ENCODE measurements at regions not wholly inside any gene's neighbourhood (a gene's known extent, or its start where the extent isn't known, plus 50 kb on each side); places are given as distances from the start of the nearest gene placed in this dataset.

DNA sequence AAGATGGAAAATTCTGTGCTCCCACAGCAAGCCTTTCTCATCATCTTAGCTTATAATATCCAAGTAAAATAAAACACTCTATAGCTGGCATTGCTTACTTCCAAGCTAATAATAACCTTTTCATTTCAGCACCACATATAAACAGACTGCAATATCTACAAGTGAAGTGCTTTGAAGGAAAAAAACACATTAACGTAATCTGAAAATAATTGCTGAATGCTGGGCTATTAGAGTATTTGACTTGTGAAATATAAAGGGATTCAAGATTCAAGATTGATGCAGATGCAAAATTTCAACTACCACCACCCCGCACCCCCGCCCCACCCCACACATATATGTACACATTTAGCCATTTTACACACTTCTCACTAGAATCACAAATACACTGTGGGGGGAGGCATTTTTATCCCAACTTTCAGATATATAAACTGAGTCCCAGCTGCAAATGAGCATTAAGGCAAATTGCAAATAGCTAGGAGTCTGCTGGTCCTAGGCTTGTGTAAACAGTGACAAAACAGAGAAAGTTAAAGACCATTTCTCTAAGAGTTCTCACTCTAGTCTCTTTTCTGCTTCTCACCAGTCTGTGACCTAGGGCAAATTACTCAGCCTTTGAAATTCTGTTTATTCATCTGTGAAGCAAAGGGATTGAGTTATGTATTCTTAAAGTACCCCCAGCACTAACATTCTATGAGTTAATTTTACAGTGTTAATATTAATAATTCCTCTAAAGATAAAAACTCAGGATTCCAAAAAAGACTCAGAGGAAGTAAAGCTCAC is 489.4 kb downstream of the PRELID2 start:
- TF ChIP-seq, protein P1, sequence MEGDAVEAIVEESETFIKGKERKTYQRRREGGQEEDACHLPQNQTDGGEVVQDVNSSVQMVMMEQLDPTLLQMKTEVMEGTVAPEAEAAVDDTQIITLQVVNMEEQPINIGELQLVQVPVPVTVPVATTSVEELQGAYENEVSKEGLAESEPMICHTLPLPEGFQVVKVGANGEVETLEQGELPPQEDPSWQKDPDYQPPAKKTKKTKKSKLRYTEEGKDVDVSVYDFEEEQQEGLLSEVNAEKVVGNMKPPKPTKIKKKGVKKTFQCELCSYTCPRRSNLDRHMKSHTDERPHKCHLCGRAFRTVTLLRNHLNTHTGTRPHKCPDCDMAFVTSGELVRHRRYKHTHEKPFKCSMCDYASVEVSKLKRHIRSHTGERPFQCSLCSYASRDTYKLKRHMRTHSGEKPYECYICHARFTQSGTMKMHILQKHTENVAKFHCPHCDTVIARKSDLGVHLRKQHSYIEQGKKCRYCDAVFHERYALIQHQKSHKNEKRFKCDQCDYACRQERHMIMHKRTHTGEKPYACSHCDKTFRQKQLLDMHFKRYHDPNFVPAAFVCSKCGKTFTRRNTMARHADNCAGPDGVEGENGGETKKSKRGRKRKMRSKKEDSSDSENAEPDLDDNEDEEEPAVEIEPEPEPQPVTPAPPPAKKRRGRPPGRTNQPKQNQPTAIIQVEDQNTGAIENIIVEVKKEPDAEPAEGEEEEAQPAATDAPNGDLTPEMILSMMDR (IDR thresholded peaks at IDR 0.05; ENCODE audit: borderline replicate concordance, control extremely low read depth, extremely low read depth, insufficient read depth, missing control alignments) = no peak
- no peak for DNase-seq (ENCODE audit: low spot score)
- in situ Hi-C loops (cut with MboI; ENCODE audit: low sequenced_read_pairs, unreplicated experiment) = no loop called here

DNA sequence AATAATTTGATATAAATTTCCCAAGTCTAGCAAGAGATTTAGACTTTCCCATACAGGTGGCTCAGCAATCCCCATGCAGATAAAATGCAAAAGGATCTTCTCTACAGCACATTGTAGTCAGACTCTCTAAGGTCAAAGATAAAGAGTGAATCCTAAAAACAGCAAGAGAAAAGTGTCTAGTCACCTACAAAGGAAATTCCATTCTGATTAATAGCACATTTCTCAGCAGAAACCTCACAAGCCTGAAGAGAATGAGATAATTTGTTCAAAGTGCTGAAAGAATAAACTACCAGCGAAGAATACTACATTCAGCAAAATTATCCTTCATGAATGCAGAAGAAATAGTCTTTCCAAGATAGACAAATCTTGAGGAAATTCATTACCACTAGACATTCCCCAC is 493.3 kb downstream of the PRELID2 start:
- in situ Hi-C loops (cut with MboI; ENCODE audit: low sequenced_read_pairs, unreplicated experiment) = no loop called here
- DNase-seq (ENCODE audit: low spot score) = no peak
- TF ChIP-seq, protein P1 (IDR thresholded peaks at IDR 0.05; ENCODE audit: borderline replicate concordance, control extremely low read depth, extremely low read depth, insufficient read depth, missing control alignments) = no peak

DNA sequence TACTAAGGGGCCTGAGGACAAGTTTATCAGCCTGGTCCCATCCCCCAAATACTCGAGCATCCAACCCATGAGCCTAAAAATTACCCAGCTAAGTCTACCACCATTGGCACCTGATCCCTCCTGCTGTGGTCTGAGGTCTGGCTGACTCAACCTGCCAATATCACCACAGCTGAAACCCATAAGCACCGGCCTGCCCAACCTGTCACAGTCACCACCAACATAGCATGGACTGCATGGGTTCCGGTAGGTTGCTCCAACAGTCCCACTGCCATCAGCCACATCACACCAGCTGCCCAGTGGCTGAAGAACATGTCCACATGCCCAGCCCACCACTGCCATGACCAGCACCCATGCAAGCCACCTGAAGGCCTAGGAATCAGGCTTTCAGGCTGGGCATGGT is 495.0 kb downstream of the PRELID2 start:
- DNase-seq (ENCODE audit: low spot score) = no peak
- TF ChIP-seq, protein P1 (IDR thresholded peaks at IDR 0.05; ENCODE audit: borderline replicate concordance, control extremely low read depth, extremely low read depth, insufficient read depth, missing control alignments) = no peak
- in situ Hi-C loops (cut with MboI; ENCODE audit: low sequenced_read_pairs, unreplicated experiment) = no loop called here

DNA sequence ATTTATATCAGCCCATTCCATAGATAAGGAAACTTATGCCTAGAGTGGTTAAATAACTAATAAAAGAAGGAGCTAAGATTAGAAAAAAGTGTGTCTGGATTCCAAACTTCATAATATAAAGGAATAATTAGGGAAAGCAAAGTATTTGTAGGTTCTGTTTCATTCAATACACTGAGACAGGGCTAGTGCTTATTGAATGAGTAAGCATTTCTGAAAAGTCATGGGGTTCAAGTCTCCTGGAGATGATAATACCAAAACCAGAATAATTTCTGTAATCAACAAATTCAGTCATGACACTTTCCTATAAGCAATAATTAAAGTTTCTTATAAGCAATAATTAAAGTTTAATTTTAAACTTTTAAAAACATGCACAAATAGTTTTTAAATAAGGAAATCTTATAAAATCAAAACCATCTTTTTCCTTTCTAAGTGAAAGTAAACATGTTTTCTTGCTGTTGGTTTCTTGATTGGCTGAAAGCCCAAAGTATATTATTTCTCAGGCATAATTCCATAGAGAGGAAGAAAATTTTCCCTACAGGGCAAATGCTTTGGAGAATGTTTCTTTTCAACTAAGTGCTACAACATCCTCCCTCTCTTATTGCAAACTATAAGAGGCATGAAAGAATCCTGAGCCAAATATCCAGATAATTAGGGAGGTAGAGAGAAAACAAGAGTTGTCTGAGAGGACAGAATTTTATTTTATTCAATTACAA is 510.2 kb downstream of the PRELID2 start:
- in situ Hi-C loops (cut with MboI; ENCODE audit: low sequenced_read_pairs, unreplicated experiment) = no loop called here
- TF ChIP-seq, protein P1 (IDR thresholded peaks at IDR 0.05; ENCODE audit: borderline replicate concordance, control extremely low read depth, extremely low read depth, insufficient read depth, missing control alignments) = no peak
- DNase-seq (ENCODE audit: low spot score) = no peak

DNA sequence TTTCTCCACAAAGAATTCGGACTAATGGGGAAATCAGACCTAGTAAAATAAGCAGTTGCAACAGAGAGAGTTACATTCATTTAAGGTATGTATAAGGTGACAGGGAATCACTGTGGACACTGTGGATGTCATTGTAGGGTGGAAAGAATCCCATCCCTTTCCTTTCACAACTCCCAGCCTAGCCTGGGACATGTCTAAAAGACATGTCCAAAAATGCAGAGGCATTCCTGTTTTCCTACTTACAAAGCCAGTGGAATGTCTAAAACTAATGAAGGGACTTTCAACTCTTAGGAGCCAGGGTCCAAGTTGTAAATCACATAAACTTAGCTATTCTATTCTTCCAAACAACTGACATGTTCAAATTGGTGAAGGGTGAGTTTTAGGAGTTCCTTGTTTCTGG is 511.0 kb downstream of the PRELID2 start:
- DNase-seq (ENCODE audit: low spot score) = no peak
- TF ChIP-seq, protein P1 (IDR thresholded peaks at IDR 0.05; ENCODE audit: borderline replicate concordance, control extremely low read depth, extremely low read depth, insufficient read depth, missing control alignments) = no peak
- in situ Hi-C loops (cut with MboI; ENCODE audit: low sequenced_read_pairs, unreplicated experiment) = no loop called here

DNA sequence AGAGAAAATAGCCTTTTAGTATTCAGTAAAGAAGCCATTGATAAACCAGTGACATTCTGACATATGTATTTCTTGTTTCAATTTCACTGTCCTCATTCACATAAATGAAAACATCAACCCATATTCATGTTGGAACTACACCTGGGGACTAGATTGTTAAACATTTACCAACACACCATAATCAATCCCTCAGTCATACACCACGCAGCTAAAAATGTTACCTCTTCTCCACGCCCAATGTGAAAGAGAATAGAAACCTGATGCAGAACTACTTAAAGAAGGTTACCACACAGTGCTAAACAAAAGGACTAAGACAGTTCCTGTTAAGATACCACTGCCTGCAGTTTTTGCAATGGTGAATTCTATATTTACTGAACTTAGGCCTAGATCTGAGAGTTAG is 518.9 kb downstream of the PRELID2 start:
- in situ Hi-C loops (cut with MboI; ENCODE audit: low sequenced_read_pairs, unreplicated experiment) = no loop called here
- DNase-seq (ENCODE audit: low spot score) = no peak
- TF ChIP-seq, protein P1 (IDR thresholded peaks at IDR 0.05; ENCODE audit: borderline replicate concordance, control extremely low read depth, extremely low read depth, insufficient read depth, missing control alignments) = no peak

Measured in GM13976 (cell line).